OCI-LY1 (cell line): ENCODE measurements at regions not wholly inside any gene's neighbourhood (a gene's known extent, or its start where the extent isn't known, plus 50 kb on each side); places are given as distances from the start of the nearest gene placed in this dataset.
"Not testable (repeated sequence)": the region's sequence is repeated elsewhere in the genome, so short reads cannot be mapped to it uniquely, and the experiment has no call there.

ENCODE experiments used
- H2AFZ ChIP-seq: fragments of 200-600 bp; sonication (generic), shearing (Covaris generic); 2 replicates; pipeline ENCODE4 v1.6.0; 2014; ENCODE audit warnings: antibody characterized with exemption, mild to moderate bottlenecking, low read length
- H3F3A ChIP-seq: fragments of 200-600 bp; sonication (generic), shearing (Covaris generic); 2 replicates; pipeline ENCODE4 v1.6.0; 2014; ENCODE audit warnings: mild to moderate bottlenecking, antibody characterized with exemption, low read length, moderate library complexity; ENCODE audit not compliant: insufficient read depth
- H3K27ac ChIP-seq: fragments of 200-600 bp; sonication (generic); 2 replicates; pipeline ENCODE4 v1.5.1; 2014; ENCODE audit warnings: low read length, mixed run types, mild to moderate bottlenecking, low read depth; ENCODE audit not compliant: poor library complexity, severe bottlenecking
- H3K27me3 ChIP-seq: fragments of 200-600 bp; sonication (generic); 2 replicates; pipeline ENCODE4 v1.6.0; 2014; ENCODE audit warnings: antibody characterized with exemption, mild to moderate bottlenecking, low read length, moderate library complexity; ENCODE audit not compliant: insufficient read depth
- H3K36me3 ChIP-seq: fragments of 200-600 bp; sonication (generic); 2 replicates; pipeline ENCODE4 v1.6.1; 2014; ENCODE audit warnings: mild to moderate bottlenecking, antibody characterized with exemption, low read length, moderate library complexity, mixed read lengths; ENCODE audit not compliant: insufficient read depth
- H3K4me1 ChIP-seq: fragments of 200-600 bp; sonication (generic); 2 replicates; pipeline ENCODE4 v1.5.1; 2014; ENCODE audit warnings: mild to moderate bottlenecking, low read length, moderate library complexity; ENCODE audit not compliant: insufficient read depth, severe bottlenecking
- H3K4me2 ChIP-seq: fragments of 200-600 bp; sonication (generic), shearing (Covaris generic); 2 replicates; pipeline ENCODE4 v1.6.1; 2014; ENCODE audit warnings: low read length
- H3K4me3 ChIP-seq: fragments of 200-600 bp; sonication (generic); 2 replicates; pipeline ENCODE4 v1.5.1; 2014; ENCODE audit warnings: low read length, low read depth, mild to moderate bottlenecking, mixed read lengths; ENCODE audit not compliant: poor library complexity, severe bottlenecking
- H3K79me2 ChIP-seq: fragments of 200-600 bp; shearing (Covaris generic); 2 replicates; pipeline ENCODE4 v1.6.1; 2016; ENCODE audit warnings: mixed run types, low read length, mixed read lengths; ENCODE audit not compliant: insufficient read depth
- H3K9ac ChIP-seq: fragments of 200-600 bp; sonication (generic), shearing (Covaris generic); 2 replicates; pipeline ENCODE4 v1.6.1; 2014; ENCODE audit warnings: mild to moderate bottlenecking, low read length, mixed read lengths
- H3K9me2 ChIP-seq: fragments of 200-600 bp; sonication (generic), shearing (Covaris generic); 2 replicates; pipeline ENCODE4 v1.6.1; 2014; ENCODE audit warnings: low read depth, mild to moderate bottlenecking, low read length, mixed read lengths
- H3K9me3 ChIP-seq: fragments of 200-600 bp; shearing (Covaris generic); 2 replicates; pipeline ENCODE4 v1.6.1; 2014; ENCODE audit warnings: low read length, mixed read lengths
- H4K20me1 ChIP-seq: fragments of 200-600 bp; sonication (generic), shearing (Covaris generic); 2 replicates; pipeline ENCODE4 v1.6.0; 2016; ENCODE audit warnings: mild to moderate bottlenecking, low read length; ENCODE audit not compliant: insufficient read depth
- EZH2 ChIP-seq: fragments of 200-600 bp; sonication (generic), shearing (Covaris generic); IDR thresholded peaks from 2 replicates; pipeline ENCODE4 v1.8.0; 2017; ENCODE audit warnings: borderline replicate concordance, mixed run types, mild to moderate bottlenecking, antibody characterized with exemption, low read length, moderate library complexity, mixed read lengths
- TF ChIP-seq, protein P1 (sequence below): fragments of 200-600 bp; sonication (generic), shearing (Covaris generic); IDR thresholded peaks from 2 replicates; pipeline ENCODE4 v1.5.1; 2017; ENCODE audit warnings: mild to moderate bottlenecking, antibody characterized with exemption, low read length, moderate library complexity, mixed read lengths

DNA sequence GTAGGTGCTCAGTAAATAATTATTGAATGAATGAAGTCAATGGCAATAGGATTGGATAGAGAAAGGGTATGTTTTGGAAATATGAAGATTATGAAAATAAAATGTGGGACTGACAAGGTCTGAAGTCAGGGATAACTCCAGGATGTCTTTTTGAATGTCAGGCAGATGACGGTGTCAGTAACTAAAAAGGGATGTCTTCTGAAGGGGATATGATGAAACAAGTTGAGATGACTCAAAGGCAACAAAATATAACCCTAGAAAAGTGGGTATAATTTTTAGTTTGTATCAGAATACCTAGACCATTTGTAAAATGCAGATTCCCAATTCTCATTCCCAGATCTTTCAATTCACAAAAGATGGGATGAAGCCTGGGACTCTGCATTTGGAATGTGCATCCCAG is 257.3 kb upstream of the SGK1 start:
- Histone ChIP-seq H3K79me2 (no peaks in the 10 kb centered on the region), H3K9me2 (no peaks in the 10 kb centered on the region), H3K4me1 (no peaks in the 10 kb centered on the region), H3K27ac (no peak overlapping the region), H3K36me3 (no peaks in the 10 kb centered on the region), H3K9me3 (no peaks in the 10 kb centered on the region), H3K4me3 (no peak overlapping the region), H3K9ac (no peak overlapping the region), H4K20me1 (no peaks in the 10 kb centered on the region), H3F3A (no peaks in the 10 kb centered on the region), H2AFZ (no peak overlapping the region), H3K27me3 (no peaks in the 10 kb centered on the region), H3K4me2 (no peak overlapping the region)
- no peak for TF ChIP-seq EZH2
- TF ChIP-seq, protein P1, sequence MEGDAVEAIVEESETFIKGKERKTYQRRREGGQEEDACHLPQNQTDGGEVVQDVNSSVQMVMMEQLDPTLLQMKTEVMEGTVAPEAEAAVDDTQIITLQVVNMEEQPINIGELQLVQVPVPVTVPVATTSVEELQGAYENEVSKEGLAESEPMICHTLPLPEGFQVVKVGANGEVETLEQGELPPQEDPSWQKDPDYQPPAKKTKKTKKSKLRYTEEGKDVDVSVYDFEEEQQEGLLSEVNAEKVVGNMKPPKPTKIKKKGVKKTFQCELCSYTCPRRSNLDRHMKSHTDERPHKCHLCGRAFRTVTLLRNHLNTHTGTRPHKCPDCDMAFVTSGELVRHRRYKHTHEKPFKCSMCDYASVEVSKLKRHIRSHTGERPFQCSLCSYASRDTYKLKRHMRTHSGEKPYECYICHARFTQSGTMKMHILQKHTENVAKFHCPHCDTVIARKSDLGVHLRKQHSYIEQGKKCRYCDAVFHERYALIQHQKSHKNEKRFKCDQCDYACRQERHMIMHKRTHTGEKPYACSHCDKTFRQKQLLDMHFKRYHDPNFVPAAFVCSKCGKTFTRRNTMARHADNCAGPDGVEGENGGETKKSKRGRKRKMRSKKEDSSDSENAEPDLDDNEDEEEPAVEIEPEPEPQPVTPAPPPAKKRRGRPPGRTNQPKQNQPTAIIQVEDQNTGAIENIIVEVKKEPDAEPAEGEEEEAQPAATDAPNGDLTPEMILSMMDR = no peak

DNA sequence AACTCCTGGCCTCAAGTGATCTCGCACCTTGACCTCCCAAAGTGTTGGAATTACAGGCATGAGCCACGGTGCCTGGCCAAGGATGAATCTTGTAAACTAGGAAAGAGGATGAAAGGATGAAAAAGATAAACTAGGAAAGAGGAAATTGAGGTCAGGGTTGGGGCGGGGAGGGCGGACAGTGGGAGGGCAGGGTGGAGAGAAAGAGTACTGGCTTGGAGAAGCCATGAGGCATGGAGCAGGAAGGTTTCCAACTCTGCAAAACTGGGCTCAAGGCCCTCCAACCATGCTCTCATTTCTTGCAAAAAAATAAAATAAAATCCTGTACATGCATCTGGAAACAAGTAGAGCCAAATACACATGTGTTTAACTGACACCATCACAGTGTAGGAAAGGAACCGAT is 256.6 kb upstream of the SGK1 start:
- Histone ChIP-seq H3K79me2 (no peaks in the 10 kb centered on the region), H3K4me1 (no peaks in the 10 kb centered on the region), H3K9ac (no peak overlapping the region), H3K9me2 (no peaks in the 10 kb centered on the region), H3K4me3 (no peak overlapping the region), H3F3A (no peaks in the 10 kb centered on the region), H3K9me3 (no peaks in the 10 kb centered on the region), H2AFZ (no peak overlapping the region), H3K27ac (no peak overlapping the region), H4K20me1 (no peaks in the 10 kb centered on the region), H3K27me3 (no peaks in the 10 kb centered on the region), H3K36me3 (no peaks in the 10 kb centered on the region), H3K4me2 (no peak overlapping the region)
- TF ChIP-seq, protein P1 = no peak
- no peak for TF ChIP-seq EZH2

GRCh38 chr6:134569996-134570395 is 252.1 kb upstream of the SGK1 start:
- not testable (repeated sequence) for H3F3A ChIP-seq, H4K20me1 ChIP-seq, H2AFZ ChIP-seq, H3K9ac ChIP-seq, H3K79me2 ChIP-seq, H3K27ac ChIP-seq, H3K4me3 ChIP-seq, H3K36me3 ChIP-seq, H3K27me3 ChIP-seq, H3K9me3 ChIP-seq, H3K4me1 ChIP-seq, H3K4me2 ChIP-seq, H3K9me2 ChIP-seq

DNA sequence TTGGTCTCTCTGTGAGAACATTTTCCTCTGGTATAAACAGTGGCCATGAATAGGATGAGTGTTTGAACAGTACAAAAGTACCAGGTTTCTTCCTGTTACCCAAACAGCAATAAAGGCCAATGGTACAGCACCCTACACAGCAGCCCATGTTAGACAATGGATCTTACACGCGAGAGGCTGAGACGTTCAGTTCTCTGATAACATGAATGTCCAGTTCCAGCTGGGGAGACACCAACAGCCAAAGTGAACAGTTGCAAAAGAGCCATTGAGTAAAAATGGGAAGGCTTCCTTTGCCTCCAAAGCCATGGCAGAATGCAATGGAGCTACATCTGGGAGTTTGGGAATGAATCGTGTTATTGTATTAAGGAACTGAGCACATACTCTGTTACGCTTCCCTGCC is 246.8 kb upstream of the SGK1 start:
- no peak overlapping the region for H3K4me2 ChIP-seq
- no peaks in the 10 kb centered on the region for H3K27me3 ChIP-seq
- H3K79me2 ChIP-seq = no peaks in the 10 kb centered on the region
- no peaks in the 10 kb centered on the region for H3K36me3 ChIP-seq
- no peaks in the 10 kb centered on the region for H3K9me2 ChIP-seq
- no peak overlapping the region for H3K4me3 ChIP-seq
- H2AFZ ChIP-seq = no peak overlapping the region
- no peaks in the 10 kb centered on the region for H4K20me1 ChIP-seq
- no peaks in the 10 kb centered on the region for H3F3A ChIP-seq
- TF ChIP-seq EZH2 = no peak
- TF ChIP-seq, protein P1 = no peak
- no peak overlapping the region for H3K9ac ChIP-seq
- no peak overlapping the region for H3K27ac ChIP-seq
- no peaks in the 10 kb centered on the region for H3K9me3 ChIP-seq
- no peaks in the 10 kb centered on the region for H3K4me1 ChIP-seq
